ENCODE measurements at regions not wholly inside any gene's neighbourhood (a gene's known extent, or its start where the extent isn't known, plus 50 kb on each side); places are given as distances from the start of the nearest gene placed in this dataset.

- TF ChIP-seq CHD2 (IDR thresholded peaks at IDR 0.05; ENCODE audit: low read length, partially characterized antibody) (no peak), GABPA (IDR thresholded peaks at IDR 0.05; ENCODE audit: low read depth) (no peak), FOXM1 (IDR thresholded peaks at IDR 0.05; ENCODE audit: low read depth) (no peak)
Observed at GRCh38 chr11:16543642-16544041, 187.3 kb upstream of the SOX6 start.

All from SK-N-SH (cell line).